AG04450 (cell line): ENCODE measurements at regions not wholly inside any gene's neighbourhood (a gene's known extent, or its start where the extent isn't known, plus 50 kb on each side); places are given as distances from the start of the nearest gene placed in this dataset.

Experiments
- CTCF ChIA-PET: fragments of 300-600, 350-600 bp; formaldehyde crosslinking; extraction: SDS; loops from one replicate; lab custom pipeline; 2022; ENCODE audit warnings: antibody characterized with exemption, inconsistent platforms; lab: Charles Lee
- POLR2A ChIA-PET: fragments of 350-600 bp; formaldehyde crosslinking; extraction: SDS; loops from one replicate; lab custom pipeline; 2021; ENCODE audit warnings: antibody characterized with exemption, inconsistent platforms; lab: Yijun Ruan, JAX
- DNase-seq: peaks from one replicate; pipeline ENCODE4 v3.0.0-alpha.2; 2011; ENCODE audit warnings: low read depth, low spot score
- H3K27ac ChIP-seq: one replicate; pipeline ENCODE4 v1.5.1; 2012; ENCODE audit warnings: low read depth, low read length, control low read depth
- H3K27me3 ChIP-seq: one replicate; pipeline ENCODE4 v1.6.0; 2012; ENCODE audit warnings: low read length; ENCODE audit not compliant: control insufficient read depth, insufficient read depth
- H3K4me3 ChIP-seq: 2 replicates; pipeline ENCODE4 v1.5.1; 2011; ENCODE audit warnings: mild to moderate bottlenecking, low read depth, low read length, control low read depth
- H3K9me3 ChIP-seq: 2 replicates; pipeline ENCODE4 v1.5.1; 2012; ENCODE audit warnings: low read length; ENCODE audit not compliant: control insufficient read depth, insufficient read depth
- TF ChIP-seq, protein P1 (sequence below): IDR thresholded peaks from 2 replicates; pipeline ENCODE4 v1.5.1; 2011; ENCODE audit warnings: low read depth, low read length, control low read depth, inconsistent platforms

DNA sequence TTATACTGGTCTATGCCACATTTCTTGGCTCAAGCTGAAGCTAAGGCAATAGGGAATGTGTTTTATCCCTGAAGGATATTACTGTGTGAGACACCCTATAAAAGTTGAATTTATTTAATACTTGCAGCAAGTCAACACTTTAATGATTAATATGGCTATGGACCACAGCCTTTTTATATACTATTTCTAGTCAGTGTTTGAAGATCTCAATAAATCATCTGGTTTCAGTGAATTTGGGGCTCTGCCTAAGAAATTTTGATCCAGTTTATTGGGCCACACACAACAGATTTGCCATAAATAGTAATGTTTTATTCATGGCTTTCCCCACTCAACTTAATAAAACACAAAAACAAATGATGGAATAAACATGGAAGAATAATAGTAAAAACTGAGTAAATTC, 698.3 kb downstream of the ADGRL2 start:
- no peak for DNase-seq
- ChIA-PET CTCF (no interaction called here), POLR2A (no interaction called here)
- no peak overlapping the region for H3K27ac ChIP-seq
- no peaks in the 10 kb centered on the region for H3K27me3 ChIP-seq
- no peaks in the 10 kb centered on the region; the same call in 1 of the 2 replicates for H3K9me3 ChIP-seq
- no peak overlapping the region for H3K4me3 ChIP-seq
- TF ChIP-seq, protein P1, sequence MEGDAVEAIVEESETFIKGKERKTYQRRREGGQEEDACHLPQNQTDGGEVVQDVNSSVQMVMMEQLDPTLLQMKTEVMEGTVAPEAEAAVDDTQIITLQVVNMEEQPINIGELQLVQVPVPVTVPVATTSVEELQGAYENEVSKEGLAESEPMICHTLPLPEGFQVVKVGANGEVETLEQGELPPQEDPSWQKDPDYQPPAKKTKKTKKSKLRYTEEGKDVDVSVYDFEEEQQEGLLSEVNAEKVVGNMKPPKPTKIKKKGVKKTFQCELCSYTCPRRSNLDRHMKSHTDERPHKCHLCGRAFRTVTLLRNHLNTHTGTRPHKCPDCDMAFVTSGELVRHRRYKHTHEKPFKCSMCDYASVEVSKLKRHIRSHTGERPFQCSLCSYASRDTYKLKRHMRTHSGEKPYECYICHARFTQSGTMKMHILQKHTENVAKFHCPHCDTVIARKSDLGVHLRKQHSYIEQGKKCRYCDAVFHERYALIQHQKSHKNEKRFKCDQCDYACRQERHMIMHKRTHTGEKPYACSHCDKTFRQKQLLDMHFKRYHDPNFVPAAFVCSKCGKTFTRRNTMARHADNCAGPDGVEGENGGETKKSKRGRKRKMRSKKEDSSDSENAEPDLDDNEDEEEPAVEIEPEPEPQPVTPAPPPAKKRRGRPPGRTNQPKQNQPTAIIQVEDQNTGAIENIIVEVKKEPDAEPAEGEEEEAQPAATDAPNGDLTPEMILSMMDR: no peak

DNA sequence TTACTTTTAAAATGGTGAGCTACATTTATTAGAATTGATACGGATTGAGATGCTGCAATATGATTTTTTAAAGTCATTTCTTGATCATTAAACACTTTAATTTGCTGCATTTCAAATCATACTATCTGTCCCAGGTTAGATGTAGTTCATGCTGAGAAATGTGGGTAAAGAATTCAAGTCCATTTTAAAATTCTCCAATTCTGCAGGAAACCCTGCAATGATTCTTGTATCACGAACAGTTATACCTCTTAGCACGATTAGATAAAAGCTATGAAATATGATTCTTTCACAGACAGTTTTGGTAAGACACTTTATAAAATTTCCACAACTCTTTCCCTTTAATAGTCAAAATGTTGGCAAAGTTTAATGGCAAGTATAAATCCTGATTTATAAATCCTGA, 693.4 kb downstream of the ADGRL2 start:
- Histone ChIP-seq H3K4me3 (no peak overlapping the region), H3K27ac (no peak overlapping the region), H3K9me3 (no peaks in the 10 kb centered on the region; the same call in 1 of the 2 replicates), H3K27me3 (no peaks in the 10 kb centered on the region)
- ChIA-PET CTCF (no interaction called here), POLR2A (no interaction called here)
- DNase-seq: no peak
- TF ChIP-seq, protein P1: no peak

DNA sequence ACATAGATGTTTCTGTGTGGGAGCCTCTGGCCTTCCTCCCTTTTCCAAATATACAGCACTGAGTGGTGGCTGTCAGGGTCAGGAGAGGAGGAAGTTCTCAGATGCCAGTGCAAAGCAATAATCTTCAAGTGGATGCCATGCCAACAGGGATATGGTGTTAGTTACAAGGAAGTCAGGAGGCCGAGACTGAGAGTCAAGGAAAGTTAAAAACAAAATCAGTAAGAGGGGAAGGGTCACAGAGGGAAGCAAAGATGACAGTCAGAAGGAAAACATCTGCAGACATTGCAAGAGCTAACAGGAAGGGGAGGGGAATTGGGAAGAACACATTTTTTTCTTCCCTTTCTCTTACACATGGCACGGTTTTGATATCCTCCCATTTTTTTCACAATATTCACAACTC, 691.4 kb downstream of the ADGRL2 start:
- no peak for DNase-seq
- TF ChIP-seq, protein P1: no peak
- CTCF ChIA-PET: no interaction called here

DNA sequence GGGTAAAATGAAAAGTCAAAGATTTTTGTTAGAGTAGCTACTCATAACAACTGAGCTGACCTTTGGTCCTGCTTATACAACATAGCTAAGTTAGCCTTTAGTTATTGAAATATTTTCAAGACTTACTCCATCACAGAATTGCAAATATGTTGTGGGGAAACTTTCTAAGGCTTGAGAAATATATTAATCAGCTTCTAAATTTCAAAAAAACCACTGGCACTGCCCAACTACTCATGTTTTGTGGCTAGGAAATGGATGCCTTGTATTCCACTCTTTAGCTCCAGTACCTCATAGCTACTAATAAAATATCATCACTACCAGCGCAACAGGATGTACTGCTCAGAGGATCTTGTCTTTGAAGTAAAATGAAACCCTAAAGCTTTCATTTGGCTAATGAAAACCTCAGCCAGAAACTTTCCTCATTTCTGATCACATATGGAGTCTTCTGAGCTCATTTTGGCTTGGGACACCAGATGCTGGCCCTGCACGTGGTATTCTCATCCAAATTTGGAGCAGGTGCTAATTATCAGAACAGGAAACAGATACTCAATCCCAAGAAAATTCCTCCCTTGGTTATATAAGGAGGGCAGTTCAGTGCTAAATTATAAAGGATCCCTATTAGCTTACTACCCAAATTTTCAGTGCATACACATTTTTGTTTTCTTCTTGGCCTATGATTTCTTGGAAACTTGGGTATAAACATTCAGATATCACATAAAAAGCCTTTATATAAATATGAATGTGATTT, 690.7 kb downstream of the ADGRL2 start:
- Histone ChIP-seq H3K4me3 (no peak overlapping the region), H3K27ac (no peak overlapping the region), H3K9me3 (no peaks in the 10 kb centered on the region; the same call in 1 of the 2 replicates), H3K27me3 (no peaks in the 10 kb centered on the region)
- ChIA-PET POLR2A (no interaction called here), CTCF (no interaction called here)
- TF ChIP-seq, protein P1: no peak
- no peak for DNase-seq

More for the DNA sequence above, 691.4 kb downstream of the ADGRL2 start:
- Histone ChIP-seq H3K27me3 (no peaks in the 10 kb centered on the region), H3K9me3 (no peaks in the 10 kb centered on the region; the same call in 1 of the 2 replicates), H3K27ac (no peak overlapping the region), H3K4me3 (no peak overlapping the region)
- POLR2A ChIA-PET: no interaction called here

DNA sequence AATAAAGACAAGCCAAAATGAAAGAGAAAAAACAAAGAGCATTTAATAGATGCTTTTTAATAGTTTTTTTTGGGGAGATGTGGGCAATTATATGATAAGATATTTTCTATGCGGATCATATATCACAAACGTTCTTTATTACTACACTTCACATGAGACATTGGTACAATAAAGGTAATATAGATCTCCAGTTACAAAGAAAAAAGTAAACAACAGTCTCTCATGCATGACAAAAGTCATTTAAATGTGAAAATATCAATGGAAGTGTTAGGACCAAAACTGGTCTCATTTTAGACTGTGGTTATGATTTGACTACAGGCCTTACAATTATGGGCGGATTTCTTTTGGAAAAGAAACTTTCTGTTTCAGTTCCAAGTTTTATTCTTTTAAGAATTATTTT, 687.0 kb downstream of the ADGRL2 start:
- DNase-seq: no peak
- POLR2A ChIA-PET: no interaction called here
- Histone ChIP-seq H3K27me3 (no peaks in the 10 kb centered on the region), H3K4me3 (no peak overlapping the region), H3K27ac (no peak overlapping the region), H3K9me3 (no peaks in the 10 kb centered on the region)
- CTCF ChIA-PET: no interaction called here
- TF ChIP-seq, protein P1: no peak
